Iris pigment epithelial cell (primary cell): ENCODE measurements at regions not wholly inside any gene's neighbourhood (a gene's known extent, or its start where the extent isn't known, plus 50 kb on each side); places are given as distances from the start of the nearest gene placed in this dataset.

Experiments used
- DNase-seq: peaks from one replicate; pipeline ENCODE4 v3.0.0-alpha.2; 2011; ENCODE audit warnings: low read depth

DNA sequence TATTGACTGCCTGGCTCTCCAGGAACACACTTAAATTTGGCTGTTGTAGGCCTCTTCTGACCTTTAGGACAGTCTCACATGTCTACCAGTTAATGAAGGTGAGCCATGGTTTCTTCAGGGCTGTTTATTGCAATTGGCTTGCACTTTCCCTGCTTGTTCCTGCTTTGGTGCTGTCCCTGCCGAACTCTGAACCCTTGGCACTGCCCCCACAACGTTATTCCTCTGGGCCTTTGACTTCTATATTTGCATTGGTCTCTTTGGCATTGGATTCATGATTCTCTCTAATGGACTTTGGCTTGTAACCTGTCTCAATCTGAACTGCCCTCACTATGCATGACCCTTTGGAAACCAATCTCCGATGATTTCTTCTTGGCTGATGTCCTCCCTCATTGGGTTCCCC is 299.4 kb downstream of the UTP18 start:
- DNase-seq = no peak

- DNase-seq = no peak
These were observed 300.1 kb downstream of the UTP18 start for GRCh38 chr17:51560398-51560797.

GRCh38 chr17:51563961-51564360 is 303.6 kb downstream of the UTP18 start:
- no peak for DNase-seq

DNA sequence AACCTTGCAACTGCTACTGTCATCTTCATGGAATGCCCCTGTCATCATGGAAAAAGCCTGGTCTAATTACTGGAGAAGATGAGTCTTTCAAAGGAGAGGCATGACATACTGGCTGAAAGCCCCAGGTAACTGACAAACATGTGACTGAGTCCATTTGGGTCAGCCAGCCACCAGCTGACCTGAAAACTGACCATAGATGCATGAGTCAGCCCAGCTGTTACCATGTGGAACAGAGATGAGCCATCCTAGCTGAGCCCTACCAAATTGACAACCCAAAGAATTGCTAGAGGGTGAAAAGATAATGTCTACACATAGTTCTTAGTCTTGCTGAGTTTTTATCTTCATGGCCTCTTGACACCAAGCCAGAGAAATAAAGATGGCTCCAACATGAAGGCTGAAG is 311.8 kb downstream of the UTP18 start:
- no peak for DNase-seq
